ENCODE measurements at regions not wholly inside any gene's neighbourhood (a gene's known extent, or its start where the extent isn't known, plus 50 kb on each side); places are given as distances from the start of the nearest gene placed in this dataset.

DNA sequence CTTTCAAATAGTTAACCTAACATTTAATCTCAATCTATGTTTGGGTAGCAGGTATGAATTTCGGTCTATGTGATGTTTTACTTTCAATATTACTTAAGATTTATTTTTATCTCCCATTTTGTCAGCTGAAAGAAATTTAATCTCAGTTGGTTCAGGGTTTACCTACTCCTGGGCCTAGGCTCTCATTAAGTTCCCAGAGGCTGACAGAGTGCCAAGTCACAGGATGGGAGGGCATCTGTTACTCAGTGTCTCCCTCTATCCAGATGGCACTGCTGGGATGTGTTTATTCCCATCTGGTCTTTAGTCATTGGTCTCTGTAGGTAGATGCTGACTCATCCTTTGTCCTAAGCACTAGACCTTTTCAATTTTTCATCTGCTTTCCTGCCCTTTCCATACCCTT is 129.4 kb upstream of the ARSJ start:
- no peak overlapping the region for H3K4me3 ChIP-seq (ENCODE audit: insufficient read depth in 1 of 2, low read depth in 1 of 2, low read length in 2 of 2)
- H2BK5ac ChIP-seq (ENCODE audit: low read depth, low read length, poor library complexity, severe bottlenecking): no peak overlapping the region
- WGBS: no CpG with 5 or more reads among the region's 1 CpG
- H2BK12ac ChIP-seq (ENCODE audit: low read length in 2 of 2): no peak overlapping the region
- no peak overlapping the region for H3K18ac ChIP-seq (ENCODE audit: low read depth in 1 of 2, low read length in 2 of 2)
- H3K14ac ChIP-seq (ENCODE audit: low read length in 2 of 2): no peak overlapping the region
- no peak overlapping the region for H2BK120ac ChIP-seq (ENCODE audit: low read depth, low read length)
- H3K27me3 ChIP-seq (ENCODE audit: control insufficient read depth in 1 of 2, insufficient read depth in 1 of 2, low read length in 2 of 2): no peaks in the 10 kb centered on the region
- no peaks in the 10 kb centered on the region for H3K36me3 ChIP-seq (ENCODE audit: control insufficient read depth in 1 of 2, insufficient read depth in 2 of 2, low read depth in 1 of 2, low read length in 2 of 2)
- peak; percentile 17 for DNase-seq
- no peak overlapping the region for H3K4ac ChIP-seq (ENCODE audit: low read depth in 1 of 2, low read length in 2 of 2)
- H3K23ac ChIP-seq (ENCODE audit: low read length in 2 of 2): no peak overlapping the region
- no peak overlapping the region for H3K9ac ChIP-seq (ENCODE audit: low read length)
- no peaks in the 10 kb centered on the region for H3K79me1 ChIP-seq (replicated peaks; ENCODE audit: low read length, poor library complexity, severe bottlenecking)
- no peak overlapping the region for H3K4me2 ChIP-seq (ENCODE audit: low read length, poor library complexity, severe bottlenecking)
- H4K91ac ChIP-seq (ENCODE audit: low read length): no peak overlapping the region
- no peaks in the 10 kb centered on the region for H3K9me3 ChIP-seq (ENCODE audit: control insufficient read depth, low read length)
- H2BK15ac ChIP-seq (ENCODE audit: low read depth, poor library complexity, severe bottlenecking): peak overlapping the region; percentile 15
- no peak overlapping the region for H2AFZ ChIP-seq (ENCODE audit: low read depth, low read length)
- no peak overlapping the region for H2AK5ac ChIP-seq (ENCODE audit: low read length, severe bottlenecking)
- H3K27ac ChIP-seq (ENCODE audit: low read length, poor library complexity, severe bottlenecking): no peak overlapping the region
- no peaks in the 10 kb centered on the region for H3K4me1 ChIP-seq (ENCODE audit: control insufficient read depth, insufficient read depth, low read depth, low read length)
- H4K8ac ChIP-seq (ENCODE audit: low read length): no peak overlapping the region

DNA sequence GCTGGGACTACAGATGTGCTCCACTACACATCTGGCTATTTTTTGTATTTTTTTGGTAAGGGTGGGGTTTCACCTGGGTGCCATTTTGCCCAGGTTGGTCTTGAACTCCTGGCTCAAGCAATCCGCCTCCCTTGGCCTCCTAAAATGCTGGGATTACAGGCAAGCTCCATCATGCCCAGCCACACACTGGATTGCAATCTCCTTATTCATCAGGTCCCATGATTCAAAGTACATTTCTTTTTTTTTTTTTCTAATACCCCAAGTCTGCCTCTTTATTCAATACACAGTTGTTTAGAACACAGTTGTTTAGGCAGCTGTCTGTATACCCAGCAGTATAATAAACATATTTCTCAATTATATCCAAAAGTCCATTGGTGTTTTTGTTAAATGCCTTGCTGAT is 130.3 kb upstream of the ARSJ start:
- H2BK15ac ChIP-seq (ENCODE audit: low read depth, poor library complexity, severe bottlenecking): no peak overlapping the region
- no peak overlapping the region for H3K18ac ChIP-seq (ENCODE audit: low read depth in 1 of 2, low read length in 2 of 2)
- DNase-seq: no peak
- no peak overlapping the region for H3K9ac ChIP-seq (ENCODE audit: low read length)
- H3K4ac ChIP-seq (ENCODE audit: low read depth in 1 of 2, low read length in 2 of 2): no peak overlapping the region
- no peak overlapping the region for H3K27ac ChIP-seq (ENCODE audit: low read length, poor library complexity, severe bottlenecking)
- no peak overlapping the region for H3K4me2 ChIP-seq (ENCODE audit: low read length, poor library complexity, severe bottlenecking)
- no peaks in the 10 kb centered on the region for H3K36me3 ChIP-seq (ENCODE audit: control insufficient read depth in 1 of 2, insufficient read depth in 2 of 2, low read depth in 1 of 2, low read length in 2 of 2)
- no peak overlapping the region for H4K8ac ChIP-seq (ENCODE audit: low read length)
- H2BK12ac ChIP-seq (ENCODE audit: low read length in 2 of 2): no peak overlapping the region
- no peaks in the 10 kb centered on the region for H3K4me1 ChIP-seq (ENCODE audit: control insufficient read depth, insufficient read depth, low read depth, low read length)
- 90% methylated on average over 1 of the region's 1 CpG for WGBS
- H3K4me3 ChIP-seq (ENCODE audit: insufficient read depth in 1 of 2, low read depth in 1 of 2, low read length in 2 of 2): no peak overlapping the region
- no peak overlapping the region for H2AFZ ChIP-seq (ENCODE audit: low read depth, low read length)
- H4K91ac ChIP-seq (ENCODE audit: low read length): no peak overlapping the region
- no peaks in the 10 kb centered on the region for H3K9me3 ChIP-seq (ENCODE audit: control insufficient read depth, low read length)
- no peak overlapping the region for H2AK5ac ChIP-seq (ENCODE audit: low read length, severe bottlenecking)
- no peak overlapping the region for H3K23ac ChIP-seq (ENCODE audit: low read length in 2 of 2)
- no peak overlapping the region for H2BK120ac ChIP-seq (ENCODE audit: low read depth, low read length)
- H3K14ac ChIP-seq (ENCODE audit: low read length in 2 of 2): no peak overlapping the region
- no peaks in the 10 kb centered on the region for H3K79me1 ChIP-seq (replicated peaks; ENCODE audit: low read length, poor library complexity, severe bottlenecking)
- H3K27me3 ChIP-seq (ENCODE audit: control insufficient read depth in 1 of 2, insufficient read depth in 1 of 2, low read length in 2 of 2): no peaks in the 10 kb centered on the region
- H2BK5ac ChIP-seq (ENCODE audit: low read depth, low read length, poor library complexity, severe bottlenecking): no peak overlapping the region

DNA sequence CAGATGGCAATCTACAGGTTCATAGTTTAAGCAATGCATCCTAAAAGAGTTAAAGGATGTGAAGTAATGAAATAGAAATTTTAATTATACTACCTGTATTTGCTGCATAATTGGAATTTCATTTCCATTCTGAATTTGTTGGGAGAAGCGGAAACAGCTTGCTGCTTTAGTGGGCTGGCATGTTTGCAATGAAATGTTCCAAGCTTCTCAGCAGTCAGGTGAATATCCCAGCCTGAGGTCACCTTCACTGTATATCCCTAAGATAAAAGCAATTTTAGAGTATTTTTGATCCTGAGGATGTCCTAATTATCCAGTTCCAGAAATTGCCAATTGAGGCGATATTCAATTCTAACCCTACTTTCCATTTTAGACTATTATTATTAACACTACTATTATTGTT is 136.1 kb upstream of the ARSJ start:
- Histone ChIP-seq H3K36me3 (ENCODE audit: control insufficient read depth in 1 of 2, insufficient read depth in 2 of 2, low read depth in 1 of 2, low read length in 2 of 2) (no peaks in the 10 kb centered on the region), H2BK15ac (ENCODE audit: low read depth, poor library complexity, severe bottlenecking) (no peak overlapping the region)
- no CpG with 5 or more reads among the region's 2 CpGs for WGBS

DNA sequence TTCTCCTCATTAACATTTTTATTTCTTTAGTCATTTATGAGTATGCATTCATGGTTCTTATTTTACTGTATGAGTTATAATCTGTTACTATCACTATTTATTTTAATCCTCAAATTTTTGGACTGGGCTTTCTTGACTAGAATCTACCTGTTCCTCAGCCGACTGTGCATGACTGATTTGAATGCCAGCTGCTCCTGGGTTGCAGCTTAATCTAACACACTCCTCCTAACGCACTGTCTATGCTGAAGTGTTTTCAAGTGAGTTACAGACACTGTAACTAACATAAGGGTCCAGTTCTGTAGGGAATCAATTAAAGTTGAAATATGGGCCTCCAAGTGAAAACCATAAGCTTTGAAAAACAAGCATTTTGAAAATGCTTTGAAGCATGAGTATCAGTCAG is 137.4 kb upstream of the ARSJ start:
- H4K8ac ChIP-seq (ENCODE audit: low read length): no peak overlapping the region
- 92% methylated on average over 2 of the region's 2 CpGs for WGBS
- no peaks in the 10 kb centered on the region for H3K36me3 ChIP-seq (ENCODE audit: control insufficient read depth in 1 of 2, insufficient read depth in 2 of 2, low read depth in 1 of 2, low read length in 2 of 2)
- H3K9ac ChIP-seq (ENCODE audit: low read length): no peak overlapping the region
- H3K9me3 ChIP-seq (ENCODE audit: control insufficient read depth, low read length): no peaks in the 10 kb centered on the region
- H2BK5ac ChIP-seq (ENCODE audit: low read depth, low read length, poor library complexity, severe bottlenecking): no peak overlapping the region
- H2BK120ac ChIP-seq (ENCODE audit: low read depth, low read length): no peak overlapping the region
- H3K79me1 ChIP-seq (replicated peaks; ENCODE audit: low read length, poor library complexity, severe bottlenecking): no peaks in the 10 kb centered on the region
- no peaks in the 10 kb centered on the region for H3K4me1 ChIP-seq (ENCODE audit: control insufficient read depth, insufficient read depth, low read depth, low read length)
- H3K14ac ChIP-seq (ENCODE audit: low read length in 2 of 2): no peak overlapping the region
- DNase-seq: no peak
- H3K18ac ChIP-seq (ENCODE audit: low read depth in 1 of 2, low read length in 2 of 2): no peak overlapping the region
- H4K91ac ChIP-seq (ENCODE audit: low read length): no peak overlapping the region
- H3K4me3 ChIP-seq (ENCODE audit: insufficient read depth in 1 of 2, low read depth in 1 of 2, low read length in 2 of 2): no peak overlapping the region
- no peak overlapping the region for H3K4me2 ChIP-seq (ENCODE audit: low read length, poor library complexity, severe bottlenecking)
- H3K23ac ChIP-seq (ENCODE audit: low read length in 2 of 2): no peak overlapping the region
- no peak overlapping the region for H3K27ac ChIP-seq (ENCODE audit: low read length, poor library complexity, severe bottlenecking)
- no peak overlapping the region for H2AK5ac ChIP-seq (ENCODE audit: low read length, severe bottlenecking)
- no peak overlapping the region for H2BK12ac ChIP-seq (ENCODE audit: low read length in 2 of 2)
- no peaks in the 10 kb centered on the region for H3K27me3 ChIP-seq (ENCODE audit: control insufficient read depth in 1 of 2, insufficient read depth in 1 of 2, low read length in 2 of 2)
- no peak overlapping the region for H2AFZ ChIP-seq (ENCODE audit: low read depth, low read length)
- no peak overlapping the region for H2BK15ac ChIP-seq (ENCODE audit: low read depth, poor library complexity, severe bottlenecking)
- H3K4ac ChIP-seq (ENCODE audit: low read depth in 1 of 2, low read length in 2 of 2): no peak overlapping the region

More for the DNA sequence above, 136.1 kb upstream of the ARSJ start:
- no peak overlapping the region for H2BK5ac ChIP-seq (ENCODE audit: low read depth, low read length, poor library complexity, severe bottlenecking)
- no peak overlapping the region for H2AFZ ChIP-seq (ENCODE audit: low read depth, low read length)
- H3K4me3 ChIP-seq (ENCODE audit: insufficient read depth in 1 of 2, low read depth in 1 of 2, low read length in 2 of 2): no peak overlapping the region
- no peak overlapping the region for H3K27ac ChIP-seq (ENCODE audit: low read length, poor library complexity, severe bottlenecking)
- no peaks in the 10 kb centered on the region for H3K27me3 ChIP-seq (ENCODE audit: control insufficient read depth in 1 of 2, insufficient read depth in 1 of 2, low read length in 2 of 2)
- H4K91ac ChIP-seq (ENCODE audit: low read length): no peak overlapping the region
- H3K9ac ChIP-seq (ENCODE audit: low read length): no peak overlapping the region
- H3K9me3 ChIP-seq (ENCODE audit: control insufficient read depth, low read length): no peaks in the 10 kb centered on the region
- no peak overlapping the region for H2BK12ac ChIP-seq (ENCODE audit: low read length in 2 of 2)
- H3K18ac ChIP-seq (ENCODE audit: low read depth in 1 of 2, low read length in 2 of 2): no peak overlapping the region
- no peak overlapping the region for H2BK120ac ChIP-seq (ENCODE audit: low read depth, low read length)
- no peak overlapping the region for H3K14ac ChIP-seq (ENCODE audit: low read length in 2 of 2)
- H3K4me2 ChIP-seq (ENCODE audit: low read length, poor library complexity, severe bottlenecking): no peak overlapping the region
- no peak overlapping the region for H3K4ac ChIP-seq (ENCODE audit: low read depth in 1 of 2, low read length in 2 of 2)
- H3K23ac ChIP-seq (ENCODE audit: low read length in 2 of 2): no peak overlapping the region
- no peaks in the 10 kb centered on the region for H3K79me1 ChIP-seq (replicated peaks; ENCODE audit: low read length, poor library complexity, severe bottlenecking)
- no peak overlapping the region for H4K8ac ChIP-seq (ENCODE audit: low read length)
- H2AK5ac ChIP-seq (ENCODE audit: low read length, severe bottlenecking): no peak overlapping the region
- no peaks in the 10 kb centered on the region for H3K4me1 ChIP-seq (ENCODE audit: control insufficient read depth, insufficient read depth, low read depth, low read length)
- no peak for DNase-seq

All from mesenchymal stem cell (in vitro differentiated cells and primary cell).